Stimulated activated CD8-positive, alpha-beta memory T cell treated with anti-CD3 and anti-CD28 coated beads, Interleukin-12 subunit alpha, Interleukin-12 subunit beta, amount 100 ng/mL, for 24 hours (primary cell): ENCODE measurements at regions not wholly inside any gene's neighbourhood (a gene's known extent, or its start where the extent isn't known, plus 50 kb on each side); places are given as distances from the start of the nearest gene placed in this dataset.

Source experiments
- DNase-seq: peaks from one replicate; pipeline ENCODE4 v3.0.0-alpha.2; 2020; ENCODE audit errors: extremely low read depth

DNA sequence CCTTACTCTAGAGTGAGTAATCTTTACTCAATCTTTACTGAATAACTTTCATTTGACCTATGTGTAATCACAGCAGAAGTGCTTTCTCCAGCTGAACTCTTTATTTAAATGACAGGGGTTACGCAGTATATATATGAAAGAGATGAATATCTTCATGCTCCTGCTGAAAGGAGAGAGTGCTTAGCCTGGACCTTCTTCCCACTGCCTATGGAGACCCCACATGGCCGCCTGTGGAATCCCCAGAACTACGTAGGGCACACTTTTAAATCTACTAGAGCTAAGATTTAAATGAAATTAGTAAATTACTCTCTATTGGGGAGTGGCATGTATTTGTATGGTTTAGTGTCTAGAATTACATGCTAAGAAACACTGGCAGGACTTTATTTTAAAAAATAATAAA is 391.2 kb downstream of the ANKRD50 start:
- DNase-seq, result no peak

GRCh38 chr4:124322234-124323065 is 390.1 kb downstream of the ANKRD50 start:
- no peak for DNase-seq

DNA sequence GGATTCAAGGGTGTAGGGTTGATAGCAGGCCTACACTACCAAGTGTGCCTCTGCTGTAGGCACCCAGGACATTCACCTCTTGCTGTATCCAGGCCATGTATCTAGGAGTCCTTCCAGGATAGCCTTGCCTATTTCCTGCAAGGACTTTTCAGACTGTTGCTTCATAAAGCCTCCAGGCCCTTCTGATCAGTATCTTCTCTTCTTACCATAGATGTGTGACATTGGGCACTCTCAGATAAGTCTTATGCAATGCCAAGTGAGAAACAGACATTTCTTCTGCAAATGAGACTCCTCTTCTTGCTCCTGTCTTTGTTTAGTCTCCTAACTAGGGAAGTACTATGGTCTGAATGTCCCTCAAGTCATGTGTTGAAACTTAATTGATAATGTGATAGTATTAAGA is 386.8 kb downstream of the ANKRD50 start:
- no peak for DNase-seq

DNA sequence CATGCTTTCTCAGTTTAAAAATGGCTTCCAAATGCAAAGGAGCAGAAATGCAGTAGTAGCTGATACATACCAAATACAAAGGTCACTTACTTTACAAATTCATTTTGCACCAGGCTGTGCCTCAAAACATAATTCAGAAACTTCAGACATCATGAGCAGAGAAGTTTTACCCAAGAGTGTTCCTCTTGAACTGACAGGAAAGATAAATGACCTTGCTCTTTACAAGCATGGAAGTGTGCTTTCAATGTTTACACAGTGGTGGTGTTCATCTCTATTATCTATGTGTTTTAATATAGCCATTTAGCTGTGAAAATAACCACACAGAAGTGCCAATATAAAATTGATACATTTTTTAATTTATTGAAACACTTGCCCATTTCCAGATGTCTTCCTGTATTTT is 383.4 kb downstream of the ANKRD50 start:
- no peak for DNase-seq

DNA sequence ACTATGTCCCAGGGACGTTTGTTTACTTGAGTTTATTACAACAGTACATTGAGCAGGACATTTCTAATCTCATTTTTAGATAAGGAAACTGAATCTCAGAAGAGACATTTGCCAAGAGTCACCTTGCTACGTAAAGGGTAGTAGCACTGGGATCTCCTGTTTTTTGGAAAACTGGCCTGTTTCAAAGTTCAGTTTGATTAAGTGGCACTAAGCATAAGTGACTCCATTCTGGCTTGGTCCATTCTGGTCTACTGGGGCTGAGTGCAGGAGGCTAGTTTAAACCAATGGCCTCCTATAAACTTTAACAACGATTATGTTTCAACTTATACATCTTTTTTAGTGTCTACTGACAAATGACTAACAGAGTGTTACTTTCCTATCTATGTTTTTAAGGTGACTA is 382.5 kb downstream of the ANKRD50 start:
- DNase-seq, result no peak

GRCh38 chr4:124331781-124332180 is 380.8 kb downstream of the ANKRD50 start:
- DNase-seq, result no peak

DNA sequence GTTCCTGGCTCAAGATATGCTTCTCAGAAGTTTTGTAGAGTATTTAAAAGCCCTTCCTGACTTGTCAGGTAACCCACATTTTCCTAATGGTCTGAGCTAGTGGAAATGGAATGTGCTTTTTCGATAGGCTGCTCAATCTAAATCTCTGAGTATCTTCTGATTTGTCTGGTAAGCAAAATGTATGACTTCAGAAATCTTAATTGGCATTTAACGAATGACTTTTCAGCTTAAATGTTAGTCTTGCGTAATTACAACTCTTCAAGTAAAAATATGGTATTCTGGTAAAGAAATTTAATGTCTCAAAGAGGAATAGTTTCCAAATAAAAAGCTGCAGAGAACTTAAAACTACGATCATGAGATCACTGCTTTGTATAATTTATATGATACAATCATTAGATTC is 379.1 kb downstream of the ANKRD50 start:
- no peak for DNase-seq

GRCh38 chr4:124334119-124334518 is 378.4 kb downstream of the ANKRD50 start:
- no peak for DNase-seq

DNA sequence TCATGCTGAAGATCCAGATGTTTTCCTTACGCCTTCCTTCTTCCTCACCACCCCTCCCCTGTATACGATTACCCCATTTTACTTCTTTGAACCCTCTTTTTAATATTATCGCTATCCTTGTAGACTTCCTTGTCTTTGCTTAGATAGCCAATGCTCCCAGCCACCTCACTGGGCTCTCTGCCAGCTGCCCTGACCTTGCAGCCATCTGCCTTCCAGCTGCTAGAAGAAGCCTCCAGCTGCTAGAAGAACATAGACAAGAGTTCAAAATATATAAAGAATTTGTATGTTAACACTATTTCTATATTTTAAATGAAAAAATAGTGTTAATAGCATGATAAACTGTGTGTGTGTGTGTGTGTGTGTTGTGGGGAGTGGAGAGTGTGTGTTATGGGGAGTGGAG is 374.7 kb downstream of the ANKRD50 start:
- DNase-seq, result no peak

DNA sequence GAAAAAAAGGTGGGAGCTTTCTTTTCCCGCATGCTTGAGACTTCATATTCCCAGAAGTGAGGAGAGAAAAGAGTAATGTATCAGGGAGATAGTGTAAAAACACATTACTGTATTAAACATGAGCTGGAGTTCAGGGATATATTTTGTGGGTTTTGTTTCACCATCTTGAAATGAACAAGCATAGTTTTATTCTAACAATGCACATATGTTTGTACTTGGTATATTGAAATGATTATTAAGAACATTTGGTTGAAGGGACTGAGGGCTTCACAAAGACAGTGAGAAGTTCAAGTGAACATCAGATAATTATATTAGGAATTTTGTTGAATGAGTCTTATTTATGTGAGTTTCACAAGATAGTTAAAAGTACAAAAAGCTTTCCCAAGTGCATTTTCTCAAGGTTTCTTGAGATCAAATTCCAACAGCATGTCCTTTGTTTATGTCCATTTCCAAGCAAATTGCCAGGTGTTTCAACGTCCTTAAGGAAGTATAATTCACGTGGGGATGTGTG is 368.8 kb downstream of the ANKRD50 start:
- DNase-seq, result no peak

DNA sequence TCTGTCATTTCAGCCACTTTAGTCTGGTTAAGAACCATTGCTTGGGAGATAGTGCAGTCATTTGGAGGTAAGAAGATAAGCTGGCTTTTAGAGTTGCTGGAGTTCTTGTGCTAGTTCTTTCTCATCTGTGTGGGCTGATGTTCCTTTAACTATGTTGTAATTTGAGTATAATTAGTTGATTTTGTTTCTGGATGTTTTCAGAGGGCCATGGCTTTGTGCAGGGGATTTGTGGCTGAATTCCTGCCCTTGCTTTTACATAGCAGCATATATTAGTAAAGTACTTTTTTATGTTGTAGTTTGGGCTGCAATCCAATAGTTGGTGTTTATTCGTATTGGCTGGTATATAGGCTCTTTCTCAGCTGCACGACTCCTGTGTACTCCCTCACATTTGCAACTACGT is 339.6 kb downstream of the ANKRD50 start:
- no peak for DNase-seq

DNA sequence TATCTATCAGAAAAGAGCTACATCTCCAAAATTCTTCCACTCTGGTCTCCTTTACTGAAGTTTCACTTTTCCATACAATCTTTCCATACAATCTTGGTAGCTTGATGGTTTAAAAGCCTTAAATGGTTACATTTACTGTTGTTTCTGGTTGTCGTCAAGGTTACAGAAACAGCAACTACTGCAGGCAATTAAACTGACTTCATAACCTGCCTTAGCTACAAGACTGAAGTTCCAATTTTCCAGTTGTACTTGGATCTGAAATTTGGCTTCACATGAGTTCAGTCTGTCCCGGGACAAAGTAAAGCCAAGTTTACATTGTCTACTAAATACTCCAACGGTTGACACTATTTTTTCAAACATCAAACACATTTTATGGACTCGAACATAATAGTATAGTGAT is 326.4 kb downstream of the ANKRD50 start:
- DNase-seq, result no peak

- DNase-seq, result no peak
Measured at GRCh38 chr4:124386648-124387047, 325.9 kb downstream of the ANKRD50 start.

DNA sequence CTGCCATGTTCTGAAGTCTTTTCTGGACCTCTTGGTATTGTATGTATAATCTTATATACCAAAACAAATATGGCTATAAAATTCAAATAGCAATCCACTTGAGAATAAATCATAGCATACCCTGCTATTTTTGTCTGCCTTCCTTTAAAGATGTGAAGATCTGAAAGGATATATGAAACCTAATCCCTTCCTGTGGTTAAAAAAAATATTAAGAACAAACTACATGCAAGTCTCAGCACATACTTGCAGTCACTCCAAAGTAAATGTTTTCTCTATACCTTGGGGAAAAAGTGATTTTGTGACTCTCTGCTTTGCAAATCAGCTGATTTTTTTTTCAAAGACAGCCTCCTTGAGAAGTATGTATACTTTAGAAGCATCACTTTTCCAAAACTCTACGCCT is 322.9 kb downstream of the ANKRD50 start:
- DNase-seq, result no peak

DNA sequence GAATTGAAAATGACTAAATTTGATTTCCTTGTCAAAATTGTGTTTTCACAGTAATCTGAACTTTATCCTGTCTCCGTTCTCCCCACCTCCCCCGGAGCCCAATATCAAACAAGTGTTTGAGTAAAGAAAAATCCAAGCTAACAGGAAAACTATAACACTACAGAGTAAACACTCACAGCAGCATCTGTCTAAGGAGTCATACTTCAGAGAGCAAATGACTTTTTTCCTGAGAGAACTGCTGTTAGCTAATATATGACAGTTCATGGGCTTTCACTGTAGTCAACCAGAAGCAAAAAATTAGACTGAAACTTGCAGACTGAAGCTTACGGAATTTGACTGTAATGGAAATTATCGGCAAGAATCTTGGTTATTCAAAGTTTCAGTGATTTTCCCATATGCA is 321.7 kb downstream of the ANKRD50 start:
- no peak for DNase-seq

DNA sequence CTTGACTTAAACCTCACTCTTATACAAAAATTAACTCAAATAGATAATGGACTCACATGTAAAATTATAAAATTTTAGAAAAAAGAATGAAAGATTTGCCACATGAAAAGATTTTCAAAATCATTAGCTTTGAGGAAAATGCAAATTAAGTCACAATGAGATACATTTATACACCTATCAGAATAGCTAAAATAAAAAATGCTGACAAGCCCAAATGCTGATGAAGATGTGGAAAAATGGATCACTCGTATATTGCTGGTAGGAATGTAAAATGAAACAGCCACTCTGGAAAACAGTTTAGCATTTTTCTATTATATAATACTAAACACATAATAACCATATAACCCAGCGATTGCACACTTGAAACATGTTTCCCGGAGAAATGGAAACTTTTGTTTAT is 316.2 kb downstream of the ANKRD50 start:
- DNase-seq, result no peak

- no peak for DNase-seq
Measured at GRCh38 chr4:124401606-124402005, 310.9 kb downstream of the ANKRD50 start.

DNA sequence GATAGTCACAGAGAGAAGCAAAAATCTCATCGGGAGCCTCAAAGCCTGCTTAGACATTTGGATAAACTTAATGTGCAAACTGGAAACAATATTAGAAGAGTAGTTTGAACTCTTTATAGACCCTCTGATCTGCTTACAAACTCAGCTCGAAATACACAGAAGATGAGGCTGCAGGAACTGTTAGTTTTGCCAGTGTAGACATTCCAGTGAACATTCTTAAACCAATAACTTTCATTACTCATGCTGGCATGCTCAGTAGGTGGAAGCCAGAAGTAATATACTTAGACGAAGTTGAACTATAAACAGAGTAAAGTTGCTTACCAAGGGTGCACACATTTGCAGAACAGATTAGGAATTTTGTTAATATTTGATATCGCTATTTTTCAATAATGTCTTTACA is 303.5 kb downstream of the ANKRD50 start:
- DNase-seq, result no peak

DNA sequence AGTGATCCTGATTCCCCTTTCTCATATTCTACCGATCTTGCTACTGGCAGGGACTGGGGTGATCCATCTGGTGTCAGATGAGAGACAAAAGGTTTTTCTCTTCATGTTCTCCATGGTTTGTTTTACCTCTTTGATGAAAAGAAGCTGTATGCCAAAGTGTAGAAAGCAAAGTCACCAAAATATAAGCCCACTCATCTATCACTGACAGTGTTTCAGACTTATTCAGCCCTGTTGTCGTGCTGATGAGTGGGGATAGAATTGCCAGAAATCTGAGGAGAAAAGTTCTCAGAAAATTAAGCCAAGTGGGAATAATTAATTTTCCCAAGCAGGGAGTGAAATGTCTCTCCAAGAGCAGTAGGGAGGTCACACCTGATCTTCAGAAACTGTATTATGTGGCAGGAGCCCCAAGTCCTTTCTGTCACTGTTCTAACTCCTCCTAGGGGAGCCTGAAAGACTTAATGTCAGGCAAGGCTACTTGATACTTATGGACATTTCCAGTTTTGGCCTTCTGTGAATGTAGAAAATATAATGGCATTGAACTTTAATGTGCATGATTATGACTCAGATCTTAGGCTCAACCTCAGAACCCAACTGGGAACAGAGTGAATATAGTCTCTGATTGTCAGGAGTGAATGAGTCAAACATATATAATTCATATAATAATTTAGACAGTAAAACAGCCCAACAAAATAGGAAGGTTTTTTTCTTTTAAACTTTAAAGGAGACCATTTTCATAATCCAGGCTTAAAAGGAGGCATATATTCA is 298.1 kb downstream of the ANKRD50 start:
- DNase-seq, result no peak

DNA sequence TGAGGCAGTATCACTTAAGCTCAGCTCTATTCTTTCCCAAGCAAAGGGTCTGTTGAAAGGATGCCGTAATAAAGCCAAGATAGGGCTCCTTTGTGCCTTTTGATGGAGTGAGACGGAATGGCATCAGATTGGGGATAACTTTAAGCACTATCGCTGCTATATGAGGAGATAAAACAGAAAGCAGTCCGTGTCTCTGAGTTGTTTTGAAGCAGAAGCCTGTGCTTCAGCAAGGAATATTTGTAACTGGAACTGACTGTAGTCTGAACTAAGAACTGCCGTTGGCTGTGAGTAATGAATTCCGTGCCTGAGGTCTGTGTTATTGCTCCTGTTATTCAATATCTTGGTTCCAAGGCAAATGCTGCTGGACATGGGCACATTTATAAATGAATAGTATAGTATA is 297.4 kb downstream of the ANKRD50 start:
- no peak for DNase-seq

DNA sequence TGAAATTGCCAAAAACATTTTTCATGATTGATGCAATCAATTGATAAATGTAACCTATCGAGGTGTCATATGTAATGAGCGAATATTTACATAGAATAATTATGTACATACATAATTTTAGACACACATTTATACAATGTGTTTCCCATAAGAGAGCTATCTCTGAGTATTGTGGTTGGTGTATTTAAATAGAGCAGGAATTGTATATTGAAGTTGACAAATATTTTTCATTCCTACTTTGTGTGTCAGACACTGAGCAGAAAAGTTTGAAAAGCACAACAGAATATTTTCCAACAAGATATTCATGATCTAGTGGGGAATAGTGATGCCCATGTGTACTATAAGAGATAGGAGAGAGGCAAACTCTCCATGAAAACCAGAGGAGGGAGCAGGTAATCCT is 295.2 kb downstream of the ANKRD50 start:
- no peak for DNase-seq

GRCh38 chr4:124420166-124420695 is 292.3 kb downstream of the ANKRD50 start:
- no peak for DNase-seq

- no peak for DNase-seq
Measured at GRCh38 chr4:124423160-124423559, 289.4 kb downstream of the ANKRD50 start.
